ENCODE measurements at regions not wholly inside any gene's neighbourhood (a gene's known extent, or its start where the extent isn't known, plus 50 kb on each side); places are given as distances from the start of the nearest gene placed in this dataset.

DNA sequence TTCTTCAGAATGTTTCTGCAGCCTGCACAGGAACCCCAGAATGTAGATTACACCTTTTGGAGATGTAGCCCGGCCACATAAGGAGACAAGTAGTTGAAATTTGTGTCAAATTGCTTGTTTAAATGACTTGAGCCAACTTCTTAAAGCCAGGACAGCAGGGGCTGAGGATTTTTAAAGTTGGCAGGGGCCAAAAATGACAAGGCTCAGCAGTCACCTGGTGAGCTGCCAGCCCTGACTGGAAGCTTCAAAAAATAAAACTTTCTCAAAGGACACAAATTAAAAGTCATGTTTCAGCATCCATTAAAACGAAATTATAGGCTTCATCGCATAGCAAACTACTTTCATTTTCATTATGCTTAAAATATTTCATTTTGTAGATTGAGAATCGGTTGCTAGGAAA is 340.3 kb upstream of the WWC1 start:
- H3K4ac ChIP-seq (ENCODE audit: low read depth in 1 of 2, low read length in 2 of 2) = no peak overlapping the region
- H3K4me1 ChIP-seq (ENCODE audit: control insufficient read depth, insufficient read depth, low read depth, low read length) = peaks cover 13% of the 10 kb centered on the region
- no peak overlapping the region for H2AFZ ChIP-seq (ENCODE audit: low read depth, low read length)
- no peak overlapping the region for H2BK5ac ChIP-seq (ENCODE audit: low read depth, low read length, poor library complexity, severe bottlenecking)
- H2BK12ac ChIP-seq (ENCODE audit: low read length in 2 of 2) = no peak overlapping the region
- H3K4me3 ChIP-seq (ENCODE audit: insufficient read depth in 1 of 2, low read depth in 1 of 2, low read length in 2 of 2) = peak overlapping the region in 1 of 2 experiments; percentile 72
- no peak overlapping the region for H4K8ac ChIP-seq (ENCODE audit: low read length)
- peaks cover 13% of the 10 kb centered on the region for H3K79me1 ChIP-seq (replicated peaks; ENCODE audit: low read length, poor library complexity, severe bottlenecking)
- H4K91ac ChIP-seq (ENCODE audit: low read length) = no peak overlapping the region
- peaks cover 0 to 4% of the 10 kb centered on the region in 2 experiments for H3K36me3 ChIP-seq (ENCODE audit: control insufficient read depth in 1 of 2, insufficient read depth in 2 of 2, low read depth in 1 of 2, low read length in 2 of 2)
- H3K27me3 ChIP-seq (ENCODE audit: control insufficient read depth in 1 of 2, insufficient read depth in 1 of 2, low read length in 2 of 2) = no peaks in the 10 kb centered on the region
- peak overlapping the region; percentile 49 for H3K4me2 ChIP-seq (ENCODE audit: low read length, poor library complexity, severe bottlenecking)
- H2BK120ac ChIP-seq (ENCODE audit: low read depth, low read length) = no peak overlapping the region
- peak overlapping the region; percentile 24 for H3K9ac ChIP-seq (ENCODE audit: low read length)
- no peak overlapping the region for H3K27ac ChIP-seq (ENCODE audit: low read length, poor library complexity, severe bottlenecking)
- no peak overlapping the region for H3K23ac ChIP-seq (ENCODE audit: low read length in 2 of 2)
- H3K9me3 ChIP-seq (ENCODE audit: control insufficient read depth, low read length) = no peaks in the 10 kb centered on the region
- no peak overlapping the region for H3K14ac ChIP-seq (ENCODE audit: low read length in 2 of 2)
- no peak for DNase-seq
- no peak overlapping the region for H2AK5ac ChIP-seq (ENCODE audit: low read length, severe bottlenecking)
- no peak overlapping the region for H2BK15ac ChIP-seq (ENCODE audit: low read depth, poor library complexity, severe bottlenecking)
- WGBS = 85% methylated on average over 2 of the region's 4 CpGs
- no peak overlapping the region for H3K18ac ChIP-seq (ENCODE audit: low read depth in 1 of 2, low read length in 2 of 2)

DNA sequence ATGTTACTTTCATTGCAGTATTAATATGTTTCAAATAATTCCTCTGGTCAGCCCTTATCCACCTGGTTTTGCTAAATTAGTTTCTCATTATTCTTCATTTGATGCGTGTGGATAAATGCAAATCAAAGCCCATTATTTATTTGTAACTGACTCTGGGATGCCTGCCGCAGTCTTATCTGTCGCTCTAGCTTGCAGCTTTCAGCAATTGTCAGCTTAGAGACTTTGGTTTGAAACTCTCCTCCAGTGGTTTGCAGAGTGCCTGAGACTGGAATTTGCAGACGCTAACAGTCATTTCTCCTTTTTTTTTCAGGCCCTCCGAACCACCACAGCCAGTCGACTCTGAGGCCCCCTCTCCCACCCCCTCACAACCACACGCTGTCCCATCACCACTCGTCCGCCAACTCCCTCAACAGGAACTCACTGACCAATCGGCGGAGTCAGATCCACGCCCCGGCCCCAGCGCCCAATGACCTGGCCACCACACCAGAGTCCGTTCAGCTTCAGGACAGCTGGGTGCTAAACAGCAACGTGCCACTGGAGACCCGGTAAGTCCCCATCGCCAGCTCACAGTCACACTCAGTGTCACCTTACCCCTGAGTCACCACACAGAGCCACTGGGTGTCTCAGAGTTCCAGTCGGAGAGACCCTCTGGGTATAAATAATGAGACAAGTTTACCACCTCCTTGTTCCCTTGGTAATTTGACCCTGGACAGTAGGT is 339.0 kb upstream of the WWC1 start:
- Histone ChIP-seq H3K18ac (ENCODE audit: low read depth in 1 of 2, low read length in 2 of 2) (no peak overlapping the region), H3K23ac (ENCODE audit: low read length in 2 of 2) (no peak overlapping the region), H2AK5ac (ENCODE audit: low read length, severe bottlenecking) (peak overlapping the region; percentile 66), H3K14ac (ENCODE audit: low read length in 2 of 2) (no peak overlapping the region), H3K4me2 (ENCODE audit: low read length, poor library complexity, severe bottlenecking) (no peak overlapping the region), H2BK5ac (ENCODE audit: low read depth, low read length, poor library complexity, severe bottlenecking) (no peak overlapping the region), H2BK120ac (ENCODE audit: low read depth, low read length) (no peak overlapping the region), H3K4ac (ENCODE audit: low read depth in 1 of 2, low read length in 2 of 2) (no peak overlapping the region), H4K91ac (ENCODE audit: low read length) (no peak overlapping the region), H2BK15ac (ENCODE audit: low read depth, poor library complexity, severe bottlenecking) (no peak overlapping the region), H3K9ac (ENCODE audit: low read length) (no peak overlapping the region), H3K27me3 (ENCODE audit: control insufficient read depth in 1 of 2, insufficient read depth in 1 of 2, low read length in 2 of 2) (no peaks in the 10 kb centered on the region), H3K4me3 (ENCODE audit: insufficient read depth in 1 of 2, low read depth in 1 of 2, low read length in 2 of 2) (peak overlapping the region in 1 of 2 experiments; percentile 0), H4K8ac (ENCODE audit: low read length) (no peak overlapping the region), H3K36me3 (ENCODE audit: control insufficient read depth in 1 of 2, insufficient read depth in 2 of 2, low read depth in 1 of 2, low read length in 2 of 2) (peaks cover 0 to 4% of the 10 kb centered on the region in 2 experiments), H2BK12ac (ENCODE audit: low read length in 2 of 2) (no peak overlapping the region), H3K79me1 (replicated peaks; ENCODE audit: low read length, poor library complexity, severe bottlenecking) (peaks cover 13% of the 10 kb centered on the region), H3K9me3 (ENCODE audit: control insufficient read depth, low read length) (no peaks in the 10 kb centered on the region), H2AFZ (ENCODE audit: low read depth, low read length) (no peak overlapping the region), H3K27ac (ENCODE audit: low read length, poor library complexity, severe bottlenecking) (peak overlapping the region; percentile 15), H3K4me1 (ENCODE audit: control insufficient read depth, insufficient read depth, low read depth, low read length) (peaks cover 7% of the 10 kb centered on the region)
- 87% methylated on average over 18 of the region's 19 CpGs for WGBS
- DNase-seq = no peak

DNA sequence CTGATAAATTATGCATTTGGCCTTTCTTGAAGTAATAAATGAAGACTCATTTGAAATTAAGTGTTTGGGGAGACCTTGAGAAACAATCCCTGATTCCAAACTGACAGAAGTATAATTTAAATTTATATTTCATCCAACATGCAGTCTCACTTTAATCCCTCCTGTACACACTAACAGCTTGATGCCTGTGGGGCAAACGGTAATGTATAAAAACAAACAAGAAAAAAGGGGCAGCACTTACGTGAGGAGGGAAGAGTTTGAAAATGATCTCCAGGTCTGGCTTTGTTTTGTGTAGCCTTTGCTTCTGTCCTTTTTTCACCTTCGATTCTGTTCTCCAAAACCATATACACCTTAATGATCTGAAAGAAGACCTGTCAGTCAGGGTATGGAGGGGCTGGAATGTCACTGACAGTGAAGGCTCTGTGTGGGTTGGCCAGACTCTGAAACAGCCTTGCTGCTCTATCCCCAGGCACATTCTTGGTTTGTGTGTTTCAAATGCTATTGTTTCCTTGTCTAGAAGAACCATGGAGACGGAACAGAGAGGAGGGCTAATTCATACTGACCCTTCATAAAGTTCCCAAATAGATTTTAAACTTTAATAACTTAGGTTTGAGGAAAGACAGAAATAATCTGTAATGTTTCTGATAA is 338.2 kb upstream of the WWC1 start:
- Histone ChIP-seq H2BK15ac (ENCODE audit: low read depth, poor library complexity, severe bottlenecking) (no peak overlapping the region), H3K9me3 (ENCODE audit: control insufficient read depth, low read length) (no peaks in the 10 kb centered on the region), H3K4ac (ENCODE audit: low read depth in 1 of 2, low read length in 2 of 2) (no peak overlapping the region), H3K27ac (ENCODE audit: low read length, poor library complexity, severe bottlenecking) (no peak overlapping the region), H3K14ac (ENCODE audit: low read length in 2 of 2) (no peak overlapping the region), H2AFZ (ENCODE audit: low read depth, low read length) (no peak overlapping the region), H2BK5ac (ENCODE audit: low read depth, low read length, poor library complexity, severe bottlenecking) (no peak overlapping the region), H2AK5ac (ENCODE audit: low read length, severe bottlenecking) (no peak overlapping the region), H3K23ac (ENCODE audit: low read length in 2 of 2) (no peak overlapping the region), H3K4me3 (ENCODE audit: insufficient read depth in 1 of 2, low read depth in 1 of 2, low read length in 2 of 2) (no peak overlapping the region), H4K8ac (ENCODE audit: low read length) (no peak overlapping the region), H3K27me3 (ENCODE audit: control insufficient read depth in 1 of 2, insufficient read depth in 1 of 2, low read length in 2 of 2) (no peaks in the 10 kb centered on the region), H3K79me1 (replicated peaks; ENCODE audit: low read length, poor library complexity, severe bottlenecking) (peaks cover 13% of the 10 kb centered on the region), H3K9ac (ENCODE audit: low read length) (no peak overlapping the region), H3K4me2 (ENCODE audit: low read length, poor library complexity, severe bottlenecking) (no peak overlapping the region), H3K36me3 (ENCODE audit: control insufficient read depth in 1 of 2, insufficient read depth in 2 of 2, low read depth in 1 of 2, low read length in 2 of 2) (peaks cover 0 to 4% of the 10 kb centered on the region in 2 experiments), H3K18ac (ENCODE audit: low read depth in 1 of 2, low read length in 2 of 2) (no peak overlapping the region), H2BK12ac (ENCODE audit: low read length in 2 of 2) (no peak overlapping the region), H4K91ac (ENCODE audit: low read length) (no peak overlapping the region), H3K4me1 (ENCODE audit: control insufficient read depth, insufficient read depth, low read depth, low read length) (peaks cover 7% of the 10 kb centered on the region), H2BK120ac (ENCODE audit: low read depth, low read length) (no peak overlapping the region)
- no peak for DNase-seq
- WGBS = no CpG with 5 or more reads among the region's 4 CpGs

DNA sequence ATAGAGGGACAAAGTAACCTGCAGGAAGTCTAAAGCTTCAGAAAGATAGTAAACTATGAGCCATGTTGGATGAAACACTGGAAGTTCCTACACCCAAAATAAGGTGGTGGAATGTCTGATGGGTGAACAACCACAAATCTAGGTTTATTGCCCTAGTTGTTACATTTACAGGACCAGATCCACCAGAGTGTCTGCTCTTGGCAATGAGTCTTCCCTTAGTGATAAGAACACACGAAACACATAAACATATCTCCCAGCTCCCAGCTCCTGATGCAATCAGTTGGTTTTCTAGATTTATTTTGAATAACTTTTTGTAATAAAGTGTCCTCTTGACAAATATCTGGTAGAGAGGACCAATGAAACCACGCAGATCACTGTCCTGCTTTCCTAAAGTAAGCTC is 329.7 kb upstream of the WWC1 start:
- no peak overlapping the region for H2AFZ ChIP-seq (ENCODE audit: low read depth, low read length)
- H3K4me2 ChIP-seq (ENCODE audit: low read length, poor library complexity, severe bottlenecking) = no peak overlapping the region
- no peak overlapping the region for H3K27ac ChIP-seq (ENCODE audit: low read length, poor library complexity, severe bottlenecking)
- H3K4ac ChIP-seq (ENCODE audit: low read depth in 1 of 2, low read length in 2 of 2) = no peak overlapping the region
- H3K9me3 ChIP-seq (ENCODE audit: control insufficient read depth, low read length) = no peaks in the 10 kb centered on the region
- no peaks in the 10 kb centered on the region for H3K4me1 ChIP-seq (ENCODE audit: control insufficient read depth, insufficient read depth, low read depth, low read length)
- H3K36me3 ChIP-seq (ENCODE audit: control insufficient read depth in 1 of 2, insufficient read depth in 2 of 2, low read depth in 1 of 2, low read length in 2 of 2) = peaks cover 0 to 8% of the 10 kb centered on the region in 2 experiments
- no peak overlapping the region for H2BK120ac ChIP-seq (ENCODE audit: low read depth, low read length)
- no peak overlapping the region for H3K4me3 ChIP-seq (ENCODE audit: insufficient read depth in 1 of 2, low read depth in 1 of 2, low read length in 2 of 2)
- no peak overlapping the region for H3K9ac ChIP-seq (ENCODE audit: low read length)
- H3K18ac ChIP-seq (ENCODE audit: low read depth in 1 of 2, low read length in 2 of 2) = no peak overlapping the region
- H2AK5ac ChIP-seq (ENCODE audit: low read length, severe bottlenecking) = no peak overlapping the region
- no peak overlapping the region for H2BK5ac ChIP-seq (ENCODE audit: low read depth, low read length, poor library complexity, severe bottlenecking)
- peak; percentile 38 for DNase-seq
- H4K91ac ChIP-seq (ENCODE audit: low read length) = no peak overlapping the region
- peaks cover 7% of the 10 kb centered on the region for H3K79me1 ChIP-seq (replicated peaks; ENCODE audit: low read length, poor library complexity, severe bottlenecking)
- H3K23ac ChIP-seq (ENCODE audit: low read length in 2 of 2) = no peak overlapping the region
- no peak overlapping the region for H3K14ac ChIP-seq (ENCODE audit: low read length in 2 of 2)
- H2BK12ac ChIP-seq (ENCODE audit: low read length in 2 of 2) = no peak overlapping the region
- no peaks in the 10 kb centered on the region for H3K27me3 ChIP-seq (ENCODE audit: control insufficient read depth in 1 of 2, insufficient read depth in 1 of 2, low read length in 2 of 2)
- H4K8ac ChIP-seq (ENCODE audit: low read length) = no peak overlapping the region
- WGBS = 86% methylated on average over 1 of the region's 2 CpGs
- no peak overlapping the region for H2BK15ac ChIP-seq (ENCODE audit: low read depth, poor library complexity, severe bottlenecking)
